ENCODE measurements at regions not wholly inside any gene's neighbourhood (a gene's known extent, or its start where the extent isn't known, plus 50 kb on each side); places are given as distances from the start of the nearest gene placed in this dataset.

DNA sequence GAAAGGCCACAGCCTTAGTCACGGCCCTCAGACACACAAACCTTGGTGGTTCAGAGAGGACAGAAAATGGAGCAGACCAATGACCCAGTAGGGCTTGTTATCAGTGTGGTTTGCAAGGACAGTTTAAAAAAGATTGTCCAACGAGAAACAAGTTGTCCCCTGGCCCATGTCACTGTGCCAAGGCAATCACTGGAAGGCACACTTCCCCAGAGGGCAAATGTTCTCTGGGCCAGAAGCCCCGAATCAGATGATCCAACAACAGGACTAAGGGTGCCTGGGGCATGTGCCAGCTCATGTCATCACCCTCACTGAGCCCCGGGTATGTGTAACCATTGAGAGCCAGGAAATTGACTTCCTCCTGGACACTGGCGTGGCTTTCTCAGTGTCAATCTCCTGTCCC lies 950.1 kb upstream of the CTNND2 start:
- no peak for DNase-seq

DNA sequence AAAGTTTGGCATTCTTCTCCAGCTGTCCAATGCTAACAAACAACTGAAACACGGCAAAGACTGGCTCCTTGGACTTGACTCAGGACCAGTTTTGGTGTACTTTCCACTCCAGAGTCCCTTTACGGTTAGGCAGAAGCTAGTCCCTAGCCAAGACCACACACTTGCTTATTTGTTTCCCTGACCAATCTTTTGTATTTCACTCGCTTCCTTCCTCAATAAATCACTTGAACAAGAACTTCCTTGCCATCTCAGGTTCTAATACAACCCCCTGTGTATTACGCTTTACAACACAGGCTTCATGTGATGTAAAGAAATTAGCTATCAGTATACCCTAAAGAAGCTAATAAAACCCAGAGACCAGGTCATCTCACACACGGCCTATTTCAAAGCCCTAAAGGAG lies 947.5 kb upstream of the CTNND2 start:
- DNase-seq, result no peak

DNA sequence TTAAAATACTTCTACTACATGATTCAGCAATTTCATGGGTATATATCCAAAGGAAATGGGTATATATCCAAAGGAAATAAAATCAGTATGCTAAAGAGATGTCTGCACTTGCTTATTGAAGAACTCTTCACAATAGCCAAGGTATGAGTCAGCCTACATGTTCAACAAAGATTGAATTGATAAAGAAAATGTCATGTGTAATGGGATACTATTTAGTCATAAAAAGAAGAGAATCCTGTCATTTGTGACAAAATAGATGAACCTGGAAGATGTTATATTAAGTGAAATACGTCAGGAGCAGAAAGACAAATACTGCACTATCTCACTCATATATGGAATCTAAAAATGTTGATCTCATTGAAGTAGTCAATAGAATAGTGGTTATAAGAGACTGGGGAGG lies 944.5 kb upstream of the CTNND2 start:
- DNase-seq, result no peak

DNA sequence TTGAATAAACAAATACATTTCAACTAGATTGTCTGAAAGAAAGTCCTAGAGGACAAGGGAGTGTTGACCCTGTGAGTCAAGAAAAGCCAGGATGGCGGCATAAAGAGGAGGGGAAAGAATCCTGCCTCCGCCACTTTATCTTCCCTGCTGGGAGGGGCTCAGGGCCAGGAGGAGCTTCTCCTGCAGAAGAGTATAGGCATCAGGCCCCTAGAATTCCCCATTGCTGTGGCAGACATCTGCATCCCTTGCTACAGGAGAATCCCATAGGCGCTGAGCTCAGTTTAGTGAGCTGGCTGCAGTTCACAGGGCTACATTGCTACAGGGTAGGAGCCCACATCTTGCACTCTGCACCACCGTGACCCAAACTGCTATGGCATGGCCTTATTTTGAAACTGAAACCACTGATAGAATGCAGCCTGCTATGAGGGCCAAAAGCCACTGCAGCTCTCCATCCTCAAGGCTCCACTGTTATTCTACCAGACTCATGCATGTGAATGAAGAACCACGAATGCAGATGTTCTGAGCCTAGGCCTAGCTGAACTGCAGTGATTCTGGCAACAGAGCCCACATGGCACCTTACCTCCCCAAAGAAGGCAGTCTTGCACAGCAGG lies 941.4 kb upstream of the CTNND2 start:
- no peak for DNase-seq

DNA sequence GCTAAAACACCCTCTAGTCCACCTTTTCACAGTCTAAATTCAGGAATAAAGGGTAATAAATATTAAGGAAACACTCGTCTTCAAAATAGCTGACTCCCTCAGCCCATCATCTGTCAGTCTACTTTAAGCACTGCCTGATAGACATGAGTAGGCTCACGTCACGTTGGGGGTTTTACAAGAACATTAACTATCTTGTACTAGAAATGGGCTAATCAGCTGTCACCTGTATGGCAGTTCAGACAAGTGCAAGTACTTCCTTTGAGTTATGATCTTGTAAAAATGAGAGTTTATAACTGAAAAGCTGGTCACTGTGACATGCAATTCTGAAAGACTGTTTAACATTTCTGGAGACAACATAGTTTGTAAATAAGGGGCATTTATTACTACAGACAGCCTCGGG lies 936.7 kb upstream of the CTNND2 start:
- DNase-seq, result no peak

DNA sequence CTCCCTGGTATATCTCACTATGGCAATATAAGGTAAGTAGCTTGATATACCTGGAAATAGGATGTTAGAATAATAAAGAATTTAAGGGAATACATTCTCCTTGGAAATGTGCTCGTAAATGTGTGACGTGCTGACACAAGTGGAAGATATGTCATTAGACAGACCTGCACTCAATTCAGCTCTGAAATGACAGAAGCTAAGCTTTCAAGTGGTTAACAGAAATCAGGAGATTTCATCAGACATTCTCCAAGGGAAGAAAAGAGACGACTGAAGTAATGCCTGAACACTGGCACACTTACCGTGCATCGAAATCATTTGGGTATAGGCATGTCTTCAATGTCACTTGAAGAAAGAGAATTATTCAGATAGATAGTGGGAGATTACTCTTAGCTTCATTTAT lies 933.3 kb upstream of the CTNND2 start:
- DNase-seq, result no peak

DNA sequence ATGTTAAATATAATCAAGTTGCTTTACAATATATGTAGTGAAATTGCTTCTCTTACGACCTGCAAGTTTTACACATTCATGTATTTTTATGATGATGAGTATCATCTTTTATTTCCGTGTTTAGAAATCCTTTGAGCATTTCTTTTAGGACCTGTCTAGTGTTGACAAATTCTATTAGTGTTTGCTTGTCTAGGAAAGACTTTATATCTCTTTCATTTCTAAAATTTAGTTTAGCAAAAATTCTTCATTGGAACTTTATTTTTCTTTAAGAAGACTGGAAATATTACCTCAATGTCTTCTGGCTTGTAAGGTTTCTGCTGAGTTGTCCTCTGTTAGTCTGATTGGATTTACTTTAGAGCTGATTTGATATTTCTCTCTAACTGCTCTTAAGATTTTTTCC lies 920.9 kb upstream of the CTNND2 start:
- DNase-seq, result no peak

DNA sequence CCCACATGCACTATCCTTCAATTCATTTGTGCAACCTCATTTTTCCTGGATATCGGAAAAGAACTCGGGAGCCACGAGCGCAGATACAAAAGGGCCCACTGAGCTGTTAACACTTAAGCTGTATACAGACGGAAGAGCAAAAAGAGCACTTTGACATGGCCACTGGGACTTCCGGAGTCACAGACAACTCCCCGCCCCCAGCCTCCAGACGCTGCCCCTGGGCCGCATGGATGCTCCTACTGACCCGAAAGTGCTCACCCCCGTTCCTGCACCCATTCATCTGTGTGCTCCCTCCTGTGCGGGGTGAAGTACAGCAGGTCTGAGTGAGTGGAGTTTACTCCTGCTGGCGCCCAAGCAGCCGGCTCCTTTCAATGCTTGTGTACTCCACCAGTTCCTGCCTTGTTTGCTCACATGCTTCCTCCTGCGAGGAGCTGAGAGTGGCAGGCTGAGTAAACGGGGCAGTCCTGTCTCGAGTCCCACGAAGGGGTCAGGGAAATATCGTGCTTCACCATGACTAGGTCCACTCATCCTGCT lies 901.0 kb upstream of the CTNND2 start:
- no peak for DNase-seq

DNA sequence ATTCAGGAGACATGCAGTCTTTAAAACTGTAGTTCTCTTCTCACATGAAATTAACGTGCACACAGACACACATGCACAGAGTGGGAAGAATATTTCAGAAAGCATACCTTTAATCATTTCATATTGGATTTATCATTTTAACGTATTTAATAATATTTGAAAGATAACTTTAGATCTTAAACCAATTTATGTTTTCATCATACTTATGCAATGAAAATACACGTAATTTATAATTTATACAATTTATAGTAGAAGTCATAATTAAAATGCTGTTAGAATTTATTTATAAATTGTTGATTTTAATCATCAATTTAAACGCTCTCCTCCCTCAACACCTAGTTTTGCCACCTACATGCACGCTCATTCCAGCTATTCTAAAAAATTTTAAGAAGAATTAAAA lies 894.9 kb upstream of the CTNND2 start:
- no peak for DNase-seq

DNA sequence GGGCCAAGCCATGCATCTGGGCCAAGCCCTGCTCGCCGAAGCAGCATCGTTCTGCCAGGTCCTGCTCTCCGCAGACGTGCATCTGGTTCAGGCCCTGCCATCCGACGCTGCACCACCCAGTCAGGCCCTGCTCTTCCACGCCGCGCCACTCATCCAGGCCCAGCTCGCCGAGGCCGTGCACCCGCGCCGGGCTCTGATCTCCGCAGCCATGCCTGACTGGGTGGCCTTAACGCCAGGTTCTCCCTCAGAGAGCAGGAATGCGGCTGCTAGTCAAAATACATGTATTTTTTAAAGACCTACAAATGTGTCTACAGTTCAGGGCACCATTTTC lies 891.1 kb upstream of the CTNND2 start:
- no peak for DNase-seq

DNA sequence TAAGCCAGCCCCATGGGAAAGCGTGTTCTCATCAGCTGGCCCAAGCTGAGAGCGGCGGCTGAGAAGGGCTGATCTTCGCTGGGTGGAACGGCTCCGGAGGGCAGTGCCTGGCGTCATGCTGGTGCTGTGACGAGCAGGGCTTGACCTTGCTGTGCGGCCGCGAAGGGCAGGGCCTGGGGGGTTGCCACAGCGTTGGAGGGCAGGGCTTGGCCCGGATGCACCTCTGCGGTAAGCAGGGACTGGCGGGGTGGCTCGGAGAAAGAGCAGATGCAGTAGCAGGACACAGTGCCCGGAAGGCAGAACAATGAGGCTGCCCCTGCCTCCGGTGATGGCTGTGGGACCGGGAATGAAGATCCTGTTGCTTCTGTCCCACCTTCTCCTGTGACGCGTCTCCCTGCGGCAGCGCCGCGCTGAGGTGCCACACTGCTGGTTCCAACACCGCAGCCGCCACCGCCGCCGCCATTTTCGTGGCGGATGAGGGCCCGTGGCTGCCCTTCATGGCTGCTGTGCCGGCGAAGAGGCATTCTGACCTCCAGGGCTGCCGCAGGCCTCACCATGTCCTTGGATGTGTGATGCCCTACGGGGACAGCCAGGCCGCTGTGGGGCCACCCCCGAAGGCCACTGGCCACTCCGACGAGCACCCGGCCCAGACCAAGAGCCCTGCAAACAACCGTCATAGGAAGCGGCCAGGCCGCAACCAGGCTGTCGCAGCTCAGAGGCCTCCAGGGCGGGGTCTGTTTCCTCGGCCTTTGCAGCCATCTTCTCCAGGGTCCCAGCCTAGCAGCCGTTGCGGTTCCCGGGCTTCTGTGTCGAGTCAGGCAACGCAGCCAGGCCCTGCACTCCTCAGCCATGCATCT lies 890.5 kb upstream of the CTNND2 start:
- DNase-seq, result no peak

DNA sequence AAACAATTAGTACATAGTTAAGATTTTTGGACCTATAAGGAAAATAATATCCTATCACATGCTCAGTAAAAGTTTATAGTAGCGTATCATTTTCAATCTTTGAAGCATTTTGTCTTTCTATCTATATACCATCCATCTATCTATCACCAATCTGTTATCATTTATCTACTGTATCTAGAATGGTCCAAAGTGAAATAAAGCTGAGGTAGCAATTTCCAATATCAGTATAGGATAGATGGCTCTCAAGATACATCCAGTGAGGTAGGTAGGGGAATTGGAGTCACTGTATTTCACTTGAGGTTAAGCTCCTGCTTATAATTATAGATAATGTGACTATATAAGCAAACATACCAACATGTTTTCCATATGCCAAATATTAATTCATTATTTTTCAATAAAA lies 889.1 kb upstream of the CTNND2 start:
- no peak for DNase-seq

DNA sequence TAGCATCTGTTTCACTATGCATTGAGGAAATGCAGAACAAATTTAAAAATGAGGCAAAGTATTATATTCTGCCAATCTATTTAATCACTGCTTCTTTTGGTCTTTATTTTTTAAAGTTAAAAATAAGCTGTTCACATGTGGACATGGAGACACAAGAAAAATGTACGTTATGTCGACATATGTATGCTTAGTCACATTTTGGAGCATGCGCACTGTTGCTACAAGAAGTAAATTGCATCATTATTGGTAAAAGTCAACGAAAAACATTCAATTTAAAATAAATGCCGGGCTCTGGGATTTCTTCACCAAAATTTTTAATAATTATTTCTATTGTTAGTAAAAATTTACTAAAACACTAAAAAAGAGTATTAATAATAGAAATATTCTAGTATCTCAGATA lies 876.3 kb upstream of the CTNND2 start:
- DNase-seq, result no peak

DNA sequence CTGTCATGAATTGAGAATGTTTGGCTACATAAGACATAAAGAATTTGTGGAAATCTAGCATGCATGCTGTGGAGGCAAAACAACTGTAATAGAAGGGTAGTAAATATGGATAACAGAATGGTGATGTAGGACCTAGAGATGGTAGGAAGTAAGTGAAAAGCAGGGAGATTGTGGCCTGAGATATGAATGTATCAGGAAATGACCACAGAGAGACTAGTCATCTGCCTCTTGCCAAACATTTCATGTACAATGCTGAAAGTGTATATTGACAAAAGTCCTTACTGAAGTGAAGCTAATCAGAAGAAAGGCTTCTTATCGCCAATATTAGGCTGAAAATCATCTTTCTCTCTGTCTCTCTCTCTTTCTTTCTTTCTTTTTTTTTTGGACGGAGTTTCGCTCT lies 873.1 kb upstream of the CTNND2 start:
- DNase-seq, result no peak

DNA sequence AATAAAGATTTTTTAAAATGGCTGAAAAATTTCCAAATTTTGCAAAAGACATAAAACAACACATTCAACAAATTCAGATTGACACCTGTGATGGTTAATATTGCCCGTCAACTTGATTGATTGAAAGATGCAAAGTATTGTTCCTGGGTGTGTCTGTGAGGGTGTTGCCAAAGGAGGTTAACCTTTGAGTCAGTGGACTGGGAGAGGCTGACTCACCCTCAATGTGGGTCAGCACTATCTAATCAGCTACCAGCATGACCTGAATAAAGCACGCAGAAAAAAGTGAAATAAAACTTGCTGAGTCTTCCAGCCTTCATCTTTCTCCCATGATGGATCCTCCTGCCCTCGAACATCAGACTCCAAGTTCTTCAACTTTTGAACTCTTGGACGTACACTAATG lies 868.0 kb upstream of the CTNND2 start:
- DNase-seq, result no peak

DNA sequence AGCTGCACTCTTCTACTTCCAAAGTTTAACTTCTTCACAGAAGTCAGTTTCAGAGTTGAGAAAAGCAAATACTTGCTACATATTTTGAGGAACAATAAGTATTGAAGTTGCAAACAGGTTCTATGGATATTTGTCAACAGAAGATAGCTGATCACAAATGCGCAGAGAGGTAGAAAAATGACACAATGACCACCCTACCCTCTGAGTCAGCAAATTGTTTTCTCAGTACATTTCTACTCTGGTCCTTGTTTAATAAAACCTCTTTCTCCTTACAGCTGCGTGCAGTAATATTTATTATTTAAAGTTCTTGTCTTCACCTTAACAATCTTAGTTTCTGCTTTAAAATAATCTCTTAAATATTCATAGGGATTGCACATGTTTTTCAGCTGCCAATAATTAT lies 855.1 kb upstream of the CTNND2 start:
- no peak for DNase-seq

DNA sequence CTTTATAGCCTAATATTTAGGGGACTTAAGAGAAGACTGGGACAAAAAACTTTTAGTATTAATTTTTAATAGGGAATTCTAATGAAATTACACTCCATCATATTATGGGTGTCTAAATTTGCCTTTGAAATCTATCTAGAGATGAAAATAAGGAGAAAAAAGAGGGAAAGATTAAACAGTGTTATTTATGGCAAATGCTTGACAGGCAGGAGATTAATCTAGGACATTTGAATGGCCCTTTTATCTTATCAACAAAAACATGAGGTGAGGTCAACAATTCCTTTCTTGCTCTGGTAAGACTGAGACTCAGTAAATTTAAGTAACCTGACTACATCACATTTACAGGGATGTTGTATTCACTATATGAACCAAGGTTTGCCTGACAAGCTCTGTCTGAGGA lies 852.8 kb upstream of the CTNND2 start:
- DNase-seq, result no peak

DNA sequence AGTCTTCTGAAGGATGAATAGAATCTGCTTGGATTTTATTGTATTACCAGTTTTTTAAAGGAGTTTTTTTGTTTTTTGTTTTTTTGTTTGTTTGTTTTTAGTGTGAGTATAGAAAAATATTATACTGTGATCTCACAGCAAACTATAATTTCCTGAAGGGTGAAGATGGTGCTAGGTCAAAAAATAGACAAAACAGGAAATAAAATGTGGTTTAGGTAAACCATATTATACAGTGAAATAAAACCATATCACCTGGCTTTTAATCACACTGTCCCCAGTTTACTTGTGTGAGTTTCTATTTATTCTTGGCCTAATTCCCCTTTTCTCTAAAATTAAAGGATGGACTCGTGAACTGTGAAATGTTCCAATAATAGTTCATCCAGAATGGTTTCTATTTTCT lies 841.3 kb upstream of the CTNND2 start:
- no peak for DNase-seq

DNA sequence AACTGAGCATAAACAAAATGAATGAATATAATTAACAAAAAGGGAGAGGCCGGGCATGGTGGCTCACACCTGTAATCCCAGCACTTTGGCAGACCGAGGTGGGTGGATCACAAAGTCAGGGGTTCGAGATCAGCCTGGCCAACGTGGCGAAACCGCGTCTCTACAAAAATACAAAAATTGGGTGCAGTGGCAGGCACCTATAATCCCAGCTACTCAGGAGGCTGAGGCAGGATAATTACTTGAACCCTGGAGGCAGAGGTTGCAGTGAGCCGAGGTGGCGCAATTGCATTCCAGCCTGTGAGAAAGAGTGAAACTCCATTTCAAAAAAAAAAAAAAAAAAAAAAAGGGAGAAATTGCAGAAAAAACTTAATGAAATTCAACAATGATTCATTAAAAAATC lies 839.3 kb upstream of the CTNND2 start:
- DNase-seq, result no peak

DNA sequence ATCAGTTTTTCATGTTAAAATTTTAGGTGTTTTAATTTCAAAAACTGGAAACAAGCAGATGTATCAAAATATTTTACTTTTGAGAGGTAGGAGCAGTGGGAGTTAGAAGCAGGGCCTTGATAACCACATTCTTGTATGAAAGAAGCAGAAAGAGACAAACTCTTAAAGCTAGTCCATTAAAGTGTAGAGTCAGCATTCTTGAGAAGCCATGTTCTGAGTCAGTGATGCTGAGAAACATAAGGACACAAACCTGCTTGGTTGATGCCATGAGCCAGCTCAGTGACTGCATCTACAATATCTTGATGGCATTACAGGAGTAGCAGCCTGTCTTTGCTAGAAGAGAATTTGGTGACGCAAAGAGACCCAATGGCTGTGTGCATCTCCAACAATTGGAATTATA lies 826.1 kb upstream of the CTNND2 start:
- no peak for DNase-seq

DNA sequence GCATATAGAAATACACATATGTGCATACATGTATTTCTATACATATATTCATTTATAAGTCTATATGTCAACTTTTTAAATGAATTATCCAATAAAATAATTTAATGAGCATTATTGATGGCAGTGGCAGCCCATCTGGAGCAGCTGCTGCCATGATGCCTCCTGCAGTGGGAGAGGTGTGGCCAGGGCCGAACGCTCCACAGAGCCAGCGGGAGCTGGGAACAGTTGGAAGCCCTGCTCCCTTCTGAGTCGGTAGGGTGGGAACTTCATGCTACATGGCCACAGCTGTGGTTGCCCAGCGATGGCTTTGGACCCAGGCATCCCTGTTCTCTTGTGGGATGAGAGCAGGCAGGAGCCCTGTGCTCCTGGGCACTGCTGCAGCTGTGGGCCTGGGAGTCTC lies 812.4 kb upstream of the CTNND2 start:
- DNase-seq, result no peak

DNA sequence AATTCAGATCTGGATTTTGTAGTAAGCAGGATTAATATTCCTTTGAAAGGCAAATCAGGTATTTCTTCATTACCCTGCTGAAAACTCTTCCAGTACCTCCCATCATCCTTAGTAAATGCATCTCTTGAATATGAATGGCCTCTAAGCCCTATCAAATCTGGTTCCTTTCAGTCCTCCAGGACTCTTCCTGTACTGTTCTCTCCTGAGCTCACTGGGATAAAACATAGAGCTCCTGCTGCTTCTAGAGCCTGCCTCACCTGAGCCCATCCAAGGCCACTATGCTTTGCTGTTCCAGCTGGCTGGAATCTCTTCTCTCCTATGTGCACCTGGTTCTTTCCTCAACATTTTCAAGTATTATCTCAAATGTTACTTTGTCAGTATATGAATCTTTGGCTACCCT lies 803.3 kb upstream of the CTNND2 start:
- no peak for DNase-seq

DNA sequence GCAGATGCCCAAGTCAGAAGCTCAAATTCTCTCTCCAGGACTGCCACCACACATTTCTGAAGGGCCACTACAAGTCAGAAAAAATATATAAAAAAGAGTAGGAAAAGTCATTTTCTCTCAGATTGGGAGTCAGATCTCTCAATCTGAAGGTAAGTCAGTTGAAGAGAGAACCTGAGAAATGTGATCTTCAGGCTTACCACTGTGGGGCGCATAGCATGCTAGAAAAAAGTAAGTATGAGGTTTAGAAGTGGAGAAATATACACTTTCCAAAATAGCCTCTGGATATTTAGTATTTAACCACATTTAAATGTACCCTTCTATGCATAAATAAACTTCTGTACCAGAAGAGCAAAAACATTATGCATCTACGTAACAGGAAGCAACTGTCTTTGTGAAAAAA lies 800.7 kb upstream of the CTNND2 start:
- no peak for DNase-seq

DNA sequence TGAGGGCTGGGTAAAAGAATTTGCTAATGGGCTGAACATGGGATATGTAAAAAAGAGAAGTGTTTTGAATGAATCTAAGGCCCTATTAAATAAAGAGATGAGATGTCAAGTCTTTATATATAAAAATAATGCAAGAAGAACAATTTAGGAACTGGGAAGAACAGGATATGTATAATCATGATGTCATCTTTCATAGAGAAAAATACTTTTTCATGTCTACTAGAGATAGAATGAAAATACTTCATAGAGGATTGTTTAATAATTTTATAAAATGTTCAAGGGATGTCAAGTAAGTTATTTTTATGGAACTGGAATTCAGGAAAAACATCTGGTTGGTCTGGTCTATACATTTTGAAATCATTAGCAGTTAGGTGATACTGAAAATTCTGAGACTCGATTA lies 799.0 kb upstream of the CTNND2 start:
- DNase-seq, result no peak

DNA sequence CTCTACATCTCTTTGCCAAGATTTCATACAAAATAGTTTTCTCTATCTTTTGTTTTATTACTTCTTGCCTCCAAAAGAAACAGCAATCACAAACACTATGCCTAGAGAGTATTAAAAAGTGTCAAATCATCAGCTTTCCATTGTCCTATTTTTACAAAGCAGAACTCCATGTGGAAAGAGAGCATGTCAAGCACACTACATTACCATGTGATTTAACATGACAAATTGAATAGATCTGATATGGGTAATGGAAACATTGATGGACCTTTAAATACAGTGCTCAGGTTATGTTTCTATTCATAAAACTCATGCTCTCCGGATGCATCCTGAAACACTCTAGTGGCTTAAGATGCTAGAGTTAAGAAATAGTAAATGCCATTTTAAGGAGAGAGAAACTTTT lies 791.4 kb upstream of the CTNND2 start:
- DNase-seq, result no peak
